Tibial nerve (tissue), 4 donors: ENCODE measurements at regions not wholly inside any gene's neighbourhood (a gene's known extent, or its start where the extent isn't known, plus 50 kb on each side); places are given as distances from the start of the nearest gene placed in this dataset.

ENCODE experiments used
- CTCF ChIP-seq, 5 experiments: fragments of 200-600 bp in 3 of 5; fragments of 450-650 bp in 2 of 5; sonication (generic) in 3 of 5; IDR thresholded peaks; one replicate each; pipeline ENCODE4 v1.5.1; 2016 to 2019; ENCODE audit warnings: antibody characterized with exemption in 5 of 5, mild to moderate bottlenecking in 3 of 5, moderate library complexity in 2 of 5
- EP300 ChIP-seq, 2 donors: sonication (generic); formaldehyde crosslinking; IDR thresholded peaks; one replicate each; pipeline ENCODE4 v1.6.1; 2017; ENCODE audit warnings: antibody characterized with exemption in 2 of 2, mild to moderate bottlenecking in 1 of 2
- POLR2A ChIP-seq, 2 donors: fragments of 450-650 bp; IDR thresholded peaks; one replicate each; pipeline ENCODE4 v1.6.1; 2017; ENCODE audit warnings: antibody characterized with exemption in 2 of 2, mild to moderate bottlenecking in 2 of 2, moderate library complexity in 2 of 2

GRCh38 chr15:87492321-87492720, 764.2 kb downstream of the NTRK3 start:
- TF ChIP-seq CTCF (IDR thresholded peaks at IDR 0.05) (no peak), POLR2A (IDR thresholded peaks at IDR 0.05) (no peak), EP300 (IDR thresholded peaks at IDR 0.05) (no peak)
